ENCODE measurements at regions not wholly inside any gene's neighbourhood (a gene's known extent, or its start where the extent isn't known, plus 50 kb on each side); places are given as distances from the start of the nearest gene placed in this dataset.

DNA sequence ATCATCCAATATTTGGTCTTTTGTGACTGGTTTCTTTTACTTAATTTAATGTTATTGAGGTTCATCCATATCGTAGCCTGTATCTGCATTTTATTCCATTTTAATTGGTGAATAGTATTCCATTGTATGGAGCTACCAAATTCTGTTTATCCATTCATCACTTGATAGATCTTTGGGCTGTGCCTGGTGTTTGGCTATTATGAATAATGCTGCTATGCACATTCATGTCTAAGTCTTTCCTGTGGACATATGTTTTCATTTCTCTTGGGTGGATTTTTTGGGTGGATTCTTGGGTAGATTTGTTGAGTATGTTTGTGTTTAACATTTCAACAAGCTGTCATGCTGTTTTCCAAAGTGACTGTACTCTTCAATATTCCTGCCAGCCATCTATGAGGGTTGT, 52.5 kb upstream of the NEDD4L start:
- Histone ChIP-seq H3K27me3 (ENCODE audit: control insufficient read depth, insufficient read depth, low read length) (no peaks in the 10 kb centered on the region), H3K4me3 (ENCODE audit: low read depth, low read length) (no peak overlapping the region), H3K36me3 (ENCODE audit: control insufficient read depth, insufficient read depth, low read length) (no peaks in the 10 kb centered on the region)
- DNase-seq (ENCODE audit: low read depth): no peak
- no peak for TF ChIP-seq CTCF (IDR thresholded peaks at IDR 0.05; ENCODE audit: insufficient read depth, low read length, poor library complexity, severe bottlenecking)

DNA sequence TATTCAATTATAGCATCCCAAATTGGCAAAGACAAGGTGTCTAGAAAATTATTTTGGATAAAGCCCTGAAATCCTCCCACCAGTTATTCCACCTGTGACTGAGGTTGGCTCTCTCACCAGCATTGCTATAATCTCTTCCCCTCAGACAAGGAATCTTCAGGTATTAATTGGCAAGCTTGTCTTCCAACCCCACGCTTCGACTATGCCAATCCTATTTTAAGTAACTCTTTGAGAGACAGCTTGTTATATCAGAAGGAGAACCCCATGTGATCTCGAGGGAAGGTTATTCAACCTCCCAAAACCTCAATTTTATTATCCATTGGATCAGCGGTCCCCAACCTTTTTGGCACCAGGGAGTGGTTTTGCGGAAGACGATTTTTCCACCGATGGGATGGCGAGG, 54.5 kb upstream of the NEDD4L start:
- DNase-seq (ENCODE audit: low read depth): no peak
- Histone ChIP-seq H3K27me3 (ENCODE audit: control insufficient read depth, insufficient read depth, low read length) (peaks cover 2% of the 10 kb centered on the region), H3K36me3 (ENCODE audit: control insufficient read depth, insufficient read depth, low read length) (no peaks in the 10 kb centered on the region), H3K4me3 (ENCODE audit: low read depth, low read length) (no peak overlapping the region)
- no peak for TF ChIP-seq CTCF (IDR thresholded peaks at IDR 0.05; ENCODE audit: insufficient read depth, low read length, poor library complexity, severe bottlenecking)

- H3K27me3 ChIP-seq (ENCODE audit: control insufficient read depth, insufficient read depth, low read length): peaks cover 2% of the 10 kb centered on the region
- TF ChIP-seq CTCF (IDR thresholded peaks at IDR 0.05; ENCODE audit: insufficient read depth, low read length, poor library complexity, severe bottlenecking): no peak
- no peak for DNase-seq (ENCODE audit: low read depth)
- no peak overlapping the region for H3K4me3 ChIP-seq (ENCODE audit: low read depth, low read length)
- no peaks in the 10 kb centered on the region for H3K36me3 ChIP-seq (ENCODE audit: control insufficient read depth, insufficient read depth, low read length)
These were observed 59.4 kb upstream of the NEDD4L start for GRCh38 chr18:57984490-57985115.

- Histone ChIP-seq H3K4me3 (ENCODE audit: low read depth, low read length) (no peak overlapping the region), H3K36me3 (ENCODE audit: control insufficient read depth, insufficient read depth, low read length) (no peaks in the 10 kb centered on the region), H3K27me3 (ENCODE audit: control insufficient read depth, insufficient read depth, low read length) (peaks cover 2% of the 10 kb centered on the region)
- DNase-seq (ENCODE audit: low read depth): no peak
- TF ChIP-seq CTCF (IDR thresholded peaks at IDR 0.05; ENCODE audit: insufficient read depth, low read length, poor library complexity, severe bottlenecking): no peak
These were observed 60.1 kb upstream of the NEDD4L start for GRCh38 chr18:57983965-57984364.

DNA sequence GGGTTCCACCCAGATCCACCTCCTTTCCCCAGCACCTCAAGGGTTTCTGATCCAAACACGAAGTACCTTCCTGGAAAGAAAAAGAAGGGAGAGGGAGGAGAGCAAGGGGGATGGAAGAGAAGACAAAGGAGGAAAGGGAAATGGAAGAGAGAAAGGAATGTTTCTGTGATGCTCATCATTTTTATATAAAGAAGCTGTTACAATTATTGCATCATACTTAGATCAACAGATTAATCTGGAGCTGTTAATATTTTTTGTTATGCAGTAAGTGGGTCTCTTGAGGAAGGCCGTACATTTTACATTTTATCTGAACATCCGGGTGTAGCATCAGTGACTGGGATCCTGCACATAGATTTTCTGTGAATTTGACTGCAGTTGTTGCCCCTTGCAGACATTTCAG, 60.6 kb upstream of the NEDD4L start:
- TF ChIP-seq CTCF (IDR thresholded peaks at IDR 0.05; ENCODE audit: insufficient read depth, low read length, poor library complexity, severe bottlenecking): no peak

DNA sequence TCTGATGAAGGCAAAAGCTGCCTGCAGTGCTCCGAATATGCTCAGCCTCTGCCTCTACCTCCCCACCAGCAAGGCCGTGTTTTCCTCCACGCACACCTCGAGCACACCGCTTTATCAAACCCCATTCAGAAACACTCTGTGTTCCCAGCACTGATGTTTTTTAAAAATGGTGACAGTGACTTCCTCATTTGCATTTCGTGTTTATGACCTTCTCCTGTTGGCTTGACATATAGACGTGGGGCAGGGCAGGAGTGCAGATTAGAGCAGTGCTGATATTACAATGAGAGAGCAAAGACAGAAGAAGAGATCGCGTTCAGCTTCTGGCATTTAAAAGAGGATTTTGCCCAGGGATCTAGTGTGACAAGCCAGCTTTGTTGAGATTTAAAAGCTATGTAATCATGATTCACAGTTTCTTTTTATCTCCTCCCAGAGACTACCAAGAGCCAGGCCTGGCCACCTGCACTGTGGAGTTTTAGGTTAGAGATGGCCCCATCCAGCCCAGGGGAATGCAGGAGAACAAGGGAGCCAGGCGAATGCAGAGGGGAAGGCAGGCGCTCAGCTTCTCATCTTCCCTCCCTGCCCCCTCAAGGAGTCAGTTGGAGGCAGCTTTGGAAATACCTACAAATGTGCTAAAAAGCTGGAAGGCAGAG, 61.5 kb upstream of the NEDD4L start:
- H3K27me3 ChIP-seq (ENCODE audit: control insufficient read depth, insufficient read depth, low read length): peaks cover 2% of the 10 kb centered on the region
- no peak overlapping the region for H3K4me3 ChIP-seq (ENCODE audit: low read depth, low read length)
- no peak for TF ChIP-seq CTCF (IDR thresholded peaks at IDR 0.05; ENCODE audit: insufficient read depth, low read length, poor library complexity, severe bottlenecking)
- DNase-seq (ENCODE audit: low read depth): no peak
- H3K36me3 ChIP-seq (ENCODE audit: control insufficient read depth, insufficient read depth, low read length): no peaks in the 10 kb centered on the region

More for the DNA sequence above, 60.6 kb upstream of the NEDD4L start:
- H3K27me3 ChIP-seq (ENCODE audit: control insufficient read depth, insufficient read depth, low read length): peaks cover 2% of the 10 kb centered on the region
- no peak for DNase-seq (ENCODE audit: low read depth)
- no peaks in the 10 kb centered on the region for H3K36me3 ChIP-seq (ENCODE audit: control insufficient read depth, insufficient read depth, low read length)
- H3K4me3 ChIP-seq (ENCODE audit: low read depth, low read length): no peak overlapping the region

All from kidney epithelial cell (primary cell).